Muscle layer of duodenum (tissue), 2 donors: ENCODE measurements at regions not wholly inside any gene's neighbourhood (a gene's known extent, or its start where the extent isn't known, plus 50 kb on each side); places are given as distances from the start of the nearest gene placed in this dataset.

ENCODE experiments used
- H3K27ac ChIP-seq: one replicate; pipeline ENCODE4 v1.7.0; 2013; ENCODE audit warnings: mild to moderate bottlenecking, low read length
- H3K27me3 ChIP-seq: one replicate; pipeline ENCODE4 v1.7.0; 2013; ENCODE audit warnings: low read depth, mild to moderate bottlenecking, control low read depth, low read length
- H3K36me3 ChIP-seq, 2 donors: one replicate each; pipeline ENCODE4 v1.7.0; 2013; ENCODE audit warnings: low read length in 2 of 2, control low read depth in 1 of 2, mild to moderate bottlenecking in 1 of 2; ENCODE audit not compliant: insufficient read depth in 2 of 2, control insufficient read depth in 1 of 2
- H3K4me1 ChIP-seq, 2 donors: one replicate each; pipeline ENCODE4 v1.7.0; 2013; ENCODE audit warnings: low read length in 2 of 2, mild to moderate bottlenecking in 2 of 2, control low read depth in 1 of 2, moderate library complexity in 1 of 2; ENCODE audit not compliant: insufficient read depth in 2 of 2, control insufficient read depth in 1 of 2
- H3K4me3 ChIP-seq, 2 donors: one replicate each; pipeline ENCODE4 v1.7.0; 2013; ENCODE audit warnings: low read length in 2 of 2, low read depth in 1 of 2, mild to moderate bottlenecking in 1 of 2
- H3K9me3 ChIP-seq, 2 donors: one replicate each; pipeline ENCODE4 v1.7.0; 2013; ENCODE audit warnings: low read length in 2 of 2, control low read depth in 1 of 2, mild to moderate bottlenecking in 1 of 2; ENCODE audit not compliant: control insufficient read depth in 1 of 2
- donor health status: healthy.

DNA sequence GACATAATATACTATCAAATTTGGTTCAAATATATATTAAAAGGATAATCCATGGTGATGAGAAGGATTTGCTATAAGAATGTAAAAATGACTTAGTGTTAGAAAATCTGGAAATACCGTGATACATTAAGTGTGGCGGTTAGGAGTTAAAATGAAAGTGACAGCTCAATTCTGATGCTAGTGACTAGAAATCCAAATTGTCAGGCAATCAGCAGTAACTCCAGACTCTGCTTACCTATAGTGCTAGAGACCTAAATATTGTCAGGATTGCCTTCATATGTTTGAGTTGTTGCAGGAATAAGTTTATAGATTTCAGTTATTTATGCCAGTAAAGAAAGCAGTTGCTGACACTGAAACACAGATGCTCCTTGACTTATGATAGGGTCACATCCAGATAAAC lies 737.4 kb downstream of the MRPL39 start:
- H3K4me1 ChIP-seq: no peaks in the 10 kb centered on the region
- no peak overlapping the region for H3K4me3 ChIP-seq
- H3K36me3 ChIP-seq: no peaks in the 10 kb centered on the region
- H3K27me3 ChIP-seq: no peaks in the 10 kb centered on the region
- peaks cover 0 to 4% of the 10 kb centered on the region in 2 donors for H3K9me3 ChIP-seq
- no peak overlapping the region for H3K27ac ChIP-seq

DNA sequence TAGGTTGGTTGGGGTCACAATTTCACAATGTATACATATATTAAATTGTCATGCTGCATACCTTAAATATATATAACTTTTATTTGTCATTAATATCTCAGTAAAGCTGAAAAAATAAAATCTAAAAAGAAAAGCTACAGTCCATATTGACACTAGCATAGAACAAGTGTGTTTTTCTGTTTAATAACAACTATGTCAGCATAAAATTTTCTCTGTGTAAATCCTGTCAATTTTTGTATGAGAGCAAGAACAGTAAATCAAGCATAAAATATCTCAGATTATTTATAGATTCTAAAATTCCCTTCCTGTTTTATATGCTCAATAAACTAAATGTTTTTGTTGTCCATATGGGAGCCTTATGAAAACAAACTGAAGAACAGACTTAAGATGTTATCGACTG lies 739.2 kb downstream of the MRPL39 start:
- Histone ChIP-seq H3K36me3 (no peaks in the 10 kb centered on the region), H3K27me3 (no peaks in the 10 kb centered on the region), H3K4me1 (no peaks in the 10 kb centered on the region), H3K27ac (no peak overlapping the region), H3K4me3 (no peak overlapping the region), H3K9me3 (peaks cover 0 to 4% of the 10 kb centered on the region in 2 donors)

DNA sequence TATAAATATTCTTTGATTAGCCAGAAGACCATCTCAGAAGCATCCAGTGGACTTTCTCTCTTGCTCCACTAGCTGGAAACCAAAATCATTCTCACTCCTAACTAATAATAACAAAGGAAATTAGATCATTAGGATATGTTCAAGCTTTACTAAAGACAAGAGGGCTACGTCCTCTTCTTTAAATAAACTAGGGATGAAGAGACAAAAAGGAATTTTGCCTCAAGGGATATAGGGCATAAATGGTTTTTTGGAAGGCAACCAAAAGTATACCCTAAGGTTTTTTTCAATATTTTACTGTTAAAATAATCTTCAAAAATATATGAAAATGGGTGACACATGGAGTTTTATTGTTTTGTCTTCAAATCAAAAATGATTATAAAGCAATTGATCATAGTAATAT lies 745.8 kb downstream of the MRPL39 start:
- Histone ChIP-seq H3K27me3 (no peaks in the 10 kb centered on the region), H3K36me3 (no peaks in the 10 kb centered on the region), H3K4me1 (no peaks in the 10 kb centered on the region), H3K9me3 (no peaks in the 10 kb centered on the region), H3K27ac (no peak overlapping the region), H3K4me3 (no peak overlapping the region)

DNA sequence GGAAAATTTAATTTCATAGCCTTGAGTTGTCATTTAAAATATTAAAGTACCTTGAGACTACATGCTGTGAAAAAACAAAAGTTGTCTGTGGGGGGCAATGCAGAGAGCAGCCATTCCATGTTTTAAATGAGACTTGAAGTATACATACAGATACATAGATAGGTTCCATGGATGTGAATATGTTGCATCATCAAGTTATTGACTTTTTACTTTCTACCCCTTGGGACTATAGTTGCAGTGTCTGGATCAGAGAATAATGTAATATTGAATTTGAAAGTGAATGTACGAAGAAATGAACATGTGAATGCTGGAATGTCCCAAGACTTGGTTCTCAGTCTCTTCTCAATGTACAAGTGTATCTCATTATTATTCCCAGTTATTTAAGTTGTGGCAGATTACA lies 751.0 kb downstream of the MRPL39 start:
- no peaks in the 10 kb centered on the region for H3K36me3 ChIP-seq
- no peaks in the 10 kb centered on the region for H3K9me3 ChIP-seq
- H3K27me3 ChIP-seq: no peaks in the 10 kb centered on the region
- H3K27ac ChIP-seq: no peak overlapping the region
- no peaks in the 10 kb centered on the region for H3K4me1 ChIP-seq
- no peak overlapping the region for H3K4me3 ChIP-seq

DNA sequence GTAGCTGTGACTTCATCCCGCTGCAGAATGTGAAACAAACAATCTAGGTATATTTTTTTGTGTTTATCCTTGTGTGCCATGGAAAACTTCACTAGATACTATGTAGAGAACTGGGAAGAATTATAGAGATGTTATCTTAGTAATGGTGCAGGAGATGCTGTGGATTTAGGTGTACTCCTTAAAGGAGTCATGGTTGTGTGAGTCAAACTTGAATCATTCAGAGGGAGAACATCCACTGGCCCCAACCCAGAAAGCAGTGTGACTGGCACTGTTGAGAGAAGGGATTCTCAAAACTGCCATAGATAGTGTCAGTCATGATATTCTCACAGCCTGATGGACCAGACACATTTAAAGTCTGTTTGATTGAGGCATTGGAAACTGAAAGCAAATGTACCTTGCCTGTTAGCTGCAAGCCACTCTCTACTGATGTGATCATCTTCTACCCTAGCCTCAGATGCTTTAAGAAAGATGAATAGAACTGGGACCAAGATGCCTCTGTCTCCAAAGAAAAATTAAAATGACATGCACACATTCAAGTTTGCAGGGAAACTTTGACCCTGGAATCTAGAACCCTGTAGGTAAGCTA lies 754.6 kb downstream of the MRPL39 start:
- Histone ChIP-seq H3K4me1 (no peaks in the 10 kb centered on the region), H3K4me3 (no peak overlapping the region), H3K27ac (no peak overlapping the region), H3K9me3 (no peaks in the 10 kb centered on the region), H3K27me3 (no peaks in the 10 kb centered on the region), H3K36me3 (no peaks in the 10 kb centered on the region)

DNA sequence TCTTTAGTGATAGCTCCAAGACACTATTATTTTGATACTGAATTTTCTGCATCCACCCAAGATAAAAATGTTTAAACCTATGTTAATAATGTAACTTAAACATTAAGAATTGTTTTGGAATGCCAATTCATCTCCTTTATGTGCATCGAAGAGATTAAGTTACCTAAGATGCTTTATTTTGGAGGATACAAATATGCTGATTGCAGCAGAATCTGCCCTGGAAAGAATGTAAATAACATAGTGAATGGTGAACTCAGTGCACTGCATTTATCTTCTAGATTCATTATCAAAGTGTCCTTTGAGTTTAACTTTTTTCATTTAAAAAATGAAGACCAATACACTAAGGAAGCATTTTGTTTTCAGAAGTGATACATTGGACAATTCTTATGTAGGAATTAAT lies 757.2 kb downstream of the MRPL39 start:
- H3K36me3 ChIP-seq: no peaks in the 10 kb centered on the region
- no peaks in the 10 kb centered on the region for H3K4me1 ChIP-seq
- H3K9me3 ChIP-seq: peaks cover 0 to 3% of the 10 kb centered on the region in 2 donors
- no peaks in the 10 kb centered on the region for H3K27me3 ChIP-seq
- H3K4me3 ChIP-seq: no peak overlapping the region
- H3K27ac ChIP-seq: no peak overlapping the region

DNA sequence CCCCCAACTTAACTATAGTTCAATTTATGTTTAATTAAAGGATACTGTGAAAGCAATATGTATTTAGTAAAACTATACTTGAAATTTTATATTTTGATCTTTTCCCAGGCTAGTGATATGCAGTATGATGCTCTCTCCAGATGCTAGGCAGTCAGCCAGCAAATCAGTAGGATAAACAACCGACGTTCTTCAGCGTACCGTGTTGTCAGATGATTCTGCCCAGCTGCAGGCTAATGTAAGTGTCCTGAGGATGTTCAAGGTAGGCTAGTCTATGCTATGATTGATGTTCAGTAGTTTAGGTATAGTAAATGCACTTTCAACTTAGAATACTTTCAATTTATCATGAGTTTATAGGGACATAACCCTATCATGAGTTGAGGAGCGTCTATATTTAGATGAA lies 762.6 kb downstream of the MRPL39 start:
- Histone ChIP-seq H3K9me3 (peaks cover 0 to 8% of the 10 kb centered on the region in 2 donors), H3K4me3 (no peak overlapping the region), H3K36me3 (no peaks in the 10 kb centered on the region), H3K27me3 (no peaks in the 10 kb centered on the region), H3K27ac (no peak overlapping the region), H3K4me1 (no peaks in the 10 kb centered on the region)

DNA sequence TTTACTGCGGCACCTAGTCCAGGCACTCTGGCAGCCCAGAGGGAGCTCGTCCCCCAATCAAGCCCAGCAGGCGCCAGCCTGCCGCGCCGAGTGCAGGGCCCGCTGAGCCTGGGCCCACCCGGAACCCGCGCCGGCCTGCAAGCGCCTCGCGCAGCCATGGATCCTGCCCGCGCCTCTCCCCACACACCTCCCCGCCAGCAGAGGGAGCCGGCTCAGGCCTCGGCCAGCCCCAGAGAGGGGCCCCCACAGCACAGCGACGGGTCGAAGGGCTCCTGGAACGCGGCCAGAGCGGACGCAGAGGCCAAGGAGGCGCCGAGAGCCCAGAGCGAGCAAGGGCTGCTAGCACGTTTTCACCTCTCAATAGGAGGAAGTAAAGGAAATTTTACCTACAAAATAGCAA lies 767.0 kb downstream of the MRPL39 start:
- Histone ChIP-seq H3K4me3 (no peak overlapping the region), H3K9me3 (peaks cover 0 to 6% of the 10 kb centered on the region in 2 donors), H3K27ac (no peak overlapping the region), H3K27me3 (no peaks in the 10 kb centered on the region), H3K4me1 (no peaks in the 10 kb centered on the region), H3K36me3 (no peaks in the 10 kb centered on the region)

DNA sequence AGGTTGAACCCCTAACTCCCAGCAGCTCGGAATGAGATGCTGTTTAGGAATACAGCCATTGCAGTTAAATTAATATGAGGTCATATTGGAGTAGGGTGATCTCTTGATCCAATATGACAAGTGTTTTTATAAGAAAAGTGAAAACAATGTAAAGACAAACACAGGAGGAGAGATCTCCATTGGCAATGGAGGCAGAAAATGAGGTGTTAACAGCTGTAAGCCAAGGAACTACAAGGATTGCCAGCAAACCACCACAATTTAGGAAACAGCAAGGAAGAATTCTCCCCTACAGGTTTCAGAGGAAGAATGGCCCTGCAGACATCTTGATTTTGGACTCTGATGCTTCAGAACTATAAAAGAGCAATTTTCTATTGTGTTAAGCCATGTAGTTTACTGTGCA lies 774.3 kb downstream of the MRPL39 start:
- no peaks in the 10 kb centered on the region for H3K27me3 ChIP-seq
- no peaks in the 10 kb centered on the region for H3K4me1 ChIP-seq
- H3K9me3 ChIP-seq: no peaks in the 10 kb centered on the region
- H3K4me3 ChIP-seq: no peak overlapping the region
- no peak overlapping the region for H3K27ac ChIP-seq
- no peaks in the 10 kb centered on the region for H3K36me3 ChIP-seq

DNA sequence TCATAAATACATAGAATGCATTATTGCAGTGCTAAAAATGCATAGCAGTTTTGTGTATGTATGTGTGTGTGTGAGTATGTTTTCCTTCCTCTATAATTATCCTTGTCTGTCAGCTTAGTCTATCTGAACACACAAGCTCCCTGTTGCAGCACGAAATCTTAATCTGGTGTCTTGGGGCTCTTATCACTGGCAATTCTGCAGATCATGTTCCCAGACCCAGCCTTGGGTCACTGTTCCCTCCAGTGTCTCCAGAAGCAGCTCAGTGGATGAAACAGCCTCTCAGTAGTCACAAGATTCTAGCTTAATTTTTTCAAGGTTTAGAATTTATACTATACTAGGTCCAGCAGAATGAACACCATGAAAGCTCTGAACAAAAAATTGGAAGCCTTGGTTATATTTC lies 777.9 kb downstream of the MRPL39 start:
- Histone ChIP-seq H3K4me3 (no peak overlapping the region), H3K27ac (no peak overlapping the region), H3K4me1 (no peaks in the 10 kb centered on the region), H3K27me3 (no peaks in the 10 kb centered on the region), H3K36me3 (no peaks in the 10 kb centered on the region), H3K9me3 (no peaks in the 10 kb centered on the region)

DNA sequence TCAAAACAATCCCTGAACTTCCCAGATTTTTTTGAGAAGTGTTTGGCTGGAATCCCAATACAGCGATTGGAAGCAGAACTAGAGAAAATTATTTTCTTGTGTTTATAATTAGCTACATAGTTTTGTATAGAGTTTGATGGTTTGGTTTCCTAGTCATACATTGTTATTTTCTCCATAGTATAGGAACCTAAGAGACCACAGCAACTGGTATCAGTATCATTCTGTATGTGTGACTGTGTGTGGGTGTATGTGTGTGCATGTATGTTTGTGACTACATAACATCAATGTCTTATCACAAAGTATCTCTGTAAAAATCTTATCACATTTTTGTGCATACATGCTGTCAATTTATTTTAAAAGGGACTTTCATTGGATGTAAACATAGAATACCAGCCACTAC lies 780.5 kb downstream of the MRPL39 start:
- H3K4me3 ChIP-seq: no peak overlapping the region

DNA sequence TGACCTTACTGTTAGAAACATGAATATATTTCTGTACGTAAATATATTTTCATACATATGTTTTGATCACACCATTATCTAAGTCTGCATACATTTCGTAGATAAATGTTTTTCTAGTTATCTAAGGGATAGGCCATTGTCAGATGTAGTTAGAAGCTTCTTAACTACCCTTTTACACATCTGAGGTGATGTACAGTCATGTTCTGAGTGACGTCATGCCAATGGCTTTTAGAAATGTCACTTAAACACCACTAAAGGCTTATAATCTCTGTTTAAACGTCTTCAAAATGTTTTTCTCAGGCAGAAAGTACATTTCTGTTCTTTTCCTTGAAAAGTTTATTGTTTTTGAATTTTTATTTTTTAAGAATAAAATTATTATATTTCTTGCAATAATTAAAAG lies 781.9 kb downstream of the MRPL39 start:
- Histone ChIP-seq H3K36me3 (no peaks in the 10 kb centered on the region), H3K9me3 (no peaks in the 10 kb centered on the region), H3K27me3 (no peaks in the 10 kb centered on the region), H3K4me3 (no peak overlapping the region), H3K4me1 (no peaks in the 10 kb centered on the region), H3K27ac (no peak overlapping the region)

More for the DNA sequence above, 780.5 kb downstream of the MRPL39 start:
- Histone ChIP-seq H3K4me1 (no peaks in the 10 kb centered on the region), H3K27ac (no peak overlapping the region), H3K27me3 (no peaks in the 10 kb centered on the region), H3K36me3 (no peaks in the 10 kb centered on the region), H3K9me3 (no peaks in the 10 kb centered on the region)
